Endodermal cell (in vitro differentiated cells): ENCODE measurements at regions not wholly inside any gene's neighbourhood (a gene's known extent, or its start where the extent isn't known, plus 50 kb on each side); places are given as distances from the start of the nearest gene placed in this dataset.
"Not testable (repeated sequence)": the region's sequence is repeated elsewhere in the genome, so short reads cannot be mapped to it uniquely, and the experiment has no call there.

ENCODE experiments used
- DNase-seq: peaks from one replicate; pipeline ENCODE4 v3.0.0-alpha.2; 2017
- H3K27ac ChIP-seq: 2 replicates; pipeline ENCODE4 v1.5.1; 2013; ENCODE audit warnings: mild to moderate bottlenecking, low read depth, low read length, moderate library complexity
- H3K27me3 ChIP-seq: 2 replicates; pipeline ENCODE4 v1.6.1; 2013; ENCODE audit warnings: mild to moderate bottlenecking, low read length, moderate library complexity; ENCODE audit not compliant: insufficient read depth, control insufficient read depth, poor library complexity, severe bottlenecking
- H3K36me3 ChIP-seq: 2 replicates; pipeline ENCODE4 v1.7.0; 2013; ENCODE audit warnings: mild to moderate bottlenecking, low read length, moderate library complexity; ENCODE audit not compliant: control insufficient read depth, insufficient read depth
- H3K4me1 ChIP-seq: one replicate; pipeline ENCODE4 v1.7.0; 2013; ENCODE audit warnings: low read length; ENCODE audit not compliant: control insufficient read depth, insufficient read depth
- H3K4me3 ChIP-seq: 2 replicates; pipeline ENCODE4 v1.5.1; 2013; ENCODE audit warnings: mild to moderate bottlenecking, low read length, moderate library complexity
- H3K9ac ChIP-seq: 2 replicates; pipeline ENCODE4 v1.6.1; 2013; ENCODE audit warnings: mild to moderate bottlenecking, low read length, moderate library complexity; ENCODE audit not compliant: poor library complexity, severe bottlenecking; ENCODE audit errors: extremely low read depth
- H3K9me3 ChIP-seq: 2 replicates; pipeline ENCODE4 v1.6.1; 2013; ENCODE audit warnings: mild to moderate bottlenecking, low read length, moderate library complexity; ENCODE audit not compliant: control insufficient read depth
- H3K27ac Mint-ChIP-seq: 2 replicates; pipeline ENCODE4 v1.8.0; 2020; ENCODE audit warnings: mixed read lengths
- H3K27me3 Mint-ChIP-seq: 2 replicates; pipeline ENCODE4 v1.8.0; 2021; ENCODE audit warnings: mild to moderate bottlenecking, mixed read lengths; ENCODE audit not compliant: insufficient read depth
- H3K36me3 Mint-ChIP-seq: 2 replicates; pipeline ENCODE4 v1.8.0; 2020; ENCODE audit warnings: low read depth, mixed read lengths
- H3K4me1 Mint-ChIP-seq: 2 replicates; pipeline ENCODE4 v1.8.0; 2020; ENCODE audit warnings: mixed read lengths
- H3K4me3 Mint-ChIP-seq: 2 replicates; pipeline ENCODE4 v1.8.0; 2020; ENCODE audit warnings: mild to moderate bottlenecking, moderate library complexity, mixed read lengths
- H3K9me3 Mint-ChIP-seq: 2 replicates; pipeline ENCODE4 v1.8.0; 2020; ENCODE audit warnings: mild to moderate bottlenecking, mixed read lengths
- WGBS, 2 experiments: methylation state at CpG; one replicate each; pipeline versions ENCODE4 v1.1.5 to v1.1.7; 2013; ENCODE audit warnings: missing lambda C conversion rate in 2 of 2, mixed read lengths in 1 of 2; ENCODE audit not compliant: insufficient coverage in 1 of 2, insufficient read length in 1 of 2; 5-methylcytosine and 5-hydroxymethylcytosine counted together
- TF ChIP-seq, protein P1 (sequence below): fragments of 200-600 bp; sonication (generic); conservative IDR thresholded peaks from 2 replicates; pipeline ENCODE4 v1.5.0; 2021; ENCODE audit warnings: antibody characterized with exemption, mild to moderate bottlenecking

GRCh38 chr16:35598696-35599332, 2139.4 kb downstream of the TP53TG3F start:
- no peak overlapping the region for H3K27ac Mint-ChIP-seq
- no peak for DNase-seq
- peaks cover 87% of the 10 kb centered on the region for H3K9me3 Mint-ChIP-seq
- no peaks in the 10 kb centered on the region for H3K36me3 ChIP-seq
- H3K4me3 ChIP-seq = peak overlapping the region; percentile 29
- H3K36me3 Mint-ChIP-seq = no peaks in the 10 kb centered on the region
- WGBS, 2 experiments = 57 to 72% methylated on average over 7 to 9 of the region's 9 CpGs
- TF ChIP-seq, protein P1, sequence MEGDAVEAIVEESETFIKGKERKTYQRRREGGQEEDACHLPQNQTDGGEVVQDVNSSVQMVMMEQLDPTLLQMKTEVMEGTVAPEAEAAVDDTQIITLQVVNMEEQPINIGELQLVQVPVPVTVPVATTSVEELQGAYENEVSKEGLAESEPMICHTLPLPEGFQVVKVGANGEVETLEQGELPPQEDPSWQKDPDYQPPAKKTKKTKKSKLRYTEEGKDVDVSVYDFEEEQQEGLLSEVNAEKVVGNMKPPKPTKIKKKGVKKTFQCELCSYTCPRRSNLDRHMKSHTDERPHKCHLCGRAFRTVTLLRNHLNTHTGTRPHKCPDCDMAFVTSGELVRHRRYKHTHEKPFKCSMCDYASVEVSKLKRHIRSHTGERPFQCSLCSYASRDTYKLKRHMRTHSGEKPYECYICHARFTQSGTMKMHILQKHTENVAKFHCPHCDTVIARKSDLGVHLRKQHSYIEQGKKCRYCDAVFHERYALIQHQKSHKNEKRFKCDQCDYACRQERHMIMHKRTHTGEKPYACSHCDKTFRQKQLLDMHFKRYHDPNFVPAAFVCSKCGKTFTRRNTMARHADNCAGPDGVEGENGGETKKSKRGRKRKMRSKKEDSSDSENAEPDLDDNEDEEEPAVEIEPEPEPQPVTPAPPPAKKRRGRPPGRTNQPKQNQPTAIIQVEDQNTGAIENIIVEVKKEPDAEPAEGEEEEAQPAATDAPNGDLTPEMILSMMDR = no peak
- H3K27me3 ChIP-seq = no peaks in the 10 kb centered on the region
- H3K4me1 ChIP-seq = no peaks in the 10 kb centered on the region
- peaks cover 71% of the 10 kb centered on the region for H3K9me3 ChIP-seq
- no peak overlapping the region for H3K9ac ChIP-seq
- H3K4me1 Mint-ChIP-seq = no peaks in the 10 kb centered on the region
- no peak overlapping the region for H3K4me3 Mint-ChIP-seq
- no peaks in the 10 kb centered on the region for H3K27me3 Mint-ChIP-seq
- no peak overlapping the region for H3K27ac ChIP-seq

GRCh38 chr16:35599429-35600160, 2140.2 kb downstream of the TP53TG3F start:
- Histone ChIP-seq H3K36me3 (no peaks in the 10 kb centered on the region), H3K27me3 (no peaks in the 10 kb centered on the region), H3K9ac (no peak overlapping the region), H3K4me1 (no peaks in the 10 kb centered on the region), H3K4me3 (peak overlapping the region; percentile 29), H3K27ac (no peak overlapping the region), H3K9me3 (peaks cover 70% of the 10 kb centered on the region)
- no peak overlapping the region for H3K27ac Mint-ChIP-seq
- no peak overlapping the region for H3K4me3 Mint-ChIP-seq
- TF ChIP-seq, protein P1 = no peak
- H3K9me3 Mint-ChIP-seq = peaks cover 86% of the 10 kb centered on the region
- 67% methylated on average over 6 of the region's 6 CpGs; no CpG with 5 or more reads in 1 of the 2 experiments for WGBS, 2 experiments
- H3K27me3 Mint-ChIP-seq = no peaks in the 10 kb centered on the region
- no peaks in the 10 kb centered on the region for H3K4me1 Mint-ChIP-seq
- H3K36me3 Mint-ChIP-seq = no peaks in the 10 kb centered on the region
- DNase-seq = no peak

- WGBS, 2 experiments = 83 to 100% methylated on average over 2 of the region's 2 CpGs
These were observed 2140.7 kb downstream of the TP53TG3F start for GRCh38 chr16:35600161-35600555.

More at GRCh38 chr16:35600161-35600555, 2140.7 kb downstream of the TP53TG3F start:
- H3K36me3 Mint-ChIP-seq, H3K27ac Mint-ChIP-seq, H3K27ac ChIP-seq, H3K4me1 ChIP-seq, H3K4me1 Mint-ChIP-seq, H3K9ac ChIP-seq, H3K27me3 Mint-ChIP-seq, H3K36me3 ChIP-seq, H3K4me3 ChIP-seq, H3K27me3 ChIP-seq, DNase-seq, H3K4me3 Mint-ChIP-seq: not testable (repeated sequence)
- H3K9me3 ChIP-seq = peaks cover 73% of the 10 kb centered on the region
- H3K9me3 Mint-ChIP-seq = peaks cover 85% of the 10 kb centered on the region
